Stimulated activated effector memory CD8-positive, alpha-beta T cell treated with anti-CD3 and anti-CD28 coated beads, Interleukin-12 subunit alpha, Interleukin-12 subunit beta, amount 100 ng/mL, for 72 hours (primary cell): ENCODE measurements at regions not wholly inside any gene's neighbourhood (a gene's known extent, or its start where the extent isn't known, plus 50 kb on each side); places are given as distances from the start of the nearest gene placed in this dataset.

Experiments used
- ATAC-seq: fragments of 150-1000 bp; cut with Tn5 transposase; 2 replicates; pipeline ENCODE4 v1.10.0; 2021
- DNase-seq, 2 donors: peaks; one replicate each; pipeline ENCODE4 v3.0.0; 2021 to 2022; ENCODE audit warnings: low spot score in 2 of 2
- H3K27ac Mint-ChIP-seq: one replicate; pipeline ENCODE4 v1.8.0; 2022; ENCODE audit warnings: mild to moderate bottlenecking, mixed read lengths
- H3K36me3 Mint-ChIP-seq: one replicate; pipeline ENCODE4 v1.8.0; 2022; ENCODE audit warnings: mild to moderate bottlenecking, mixed read lengths
- H3K4me1 Mint-ChIP-seq: one replicate; pipeline ENCODE4 v1.8.0; 2022; ENCODE audit warnings: mixed read lengths
- H3K4me3 Mint-ChIP-seq: one replicate; pipeline ENCODE4 v1.8.0; 2022; ENCODE audit warnings: mild to moderate bottlenecking, mixed read lengths
- H3K9me3 Mint-ChIP-seq: one replicate; pipeline ENCODE4 v1.8.0; 2022; ENCODE audit warnings: mixed read lengths

- peaks cover 8% of the 10 kb centered on the region for H3K9me3 Mint-ChIP-seq
- H3K4me1 Mint-ChIP-seq, result no peaks in the 10 kb centered on the region
- no peak overlapping the region for H3K27ac Mint-ChIP-seq
- no peaks in the 10 kb centered on the region for H3K36me3 Mint-ChIP-seq
- no peak for ATAC-seq
- no peak for DNase-seq
- no peak overlapping the region for H3K4me3 Mint-ChIP-seq
Measured at GRCh38 chr4:165678936-165679325, 194.1 kb upstream of the TLL1 start.

DNA sequence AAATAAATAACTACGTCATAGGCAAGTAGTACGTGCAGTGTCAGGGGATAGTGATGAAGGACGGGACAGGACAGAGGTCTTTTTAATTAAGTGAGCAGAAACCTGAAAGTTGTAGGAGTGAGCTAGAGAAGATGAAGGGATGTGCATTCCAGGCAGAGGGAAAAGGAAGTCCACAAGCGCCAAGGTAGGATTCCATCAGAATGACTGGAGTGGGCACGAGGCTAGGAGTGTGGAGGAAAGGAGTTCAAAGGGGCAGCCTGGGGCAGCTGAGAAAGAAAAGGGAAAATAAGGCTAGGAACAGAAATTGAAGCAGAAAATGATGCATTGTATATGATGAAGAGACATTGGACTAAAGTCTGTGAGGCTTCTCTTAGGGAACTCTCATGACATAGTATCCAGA lies 192.2 kb upstream of the TLL1 start:
- DNase-seq (no peak), ATAC-seq (no peak)
- Mint-ChIP-seq H3K36me3 (no peaks in the 10 kb centered on the region), H3K4me1 (no peaks in the 10 kb centered on the region), H3K9me3 (peaks cover 8% of the 10 kb centered on the region), H3K27ac (no peak overlapping the region), H3K4me3 (no peak overlapping the region)

DNA sequence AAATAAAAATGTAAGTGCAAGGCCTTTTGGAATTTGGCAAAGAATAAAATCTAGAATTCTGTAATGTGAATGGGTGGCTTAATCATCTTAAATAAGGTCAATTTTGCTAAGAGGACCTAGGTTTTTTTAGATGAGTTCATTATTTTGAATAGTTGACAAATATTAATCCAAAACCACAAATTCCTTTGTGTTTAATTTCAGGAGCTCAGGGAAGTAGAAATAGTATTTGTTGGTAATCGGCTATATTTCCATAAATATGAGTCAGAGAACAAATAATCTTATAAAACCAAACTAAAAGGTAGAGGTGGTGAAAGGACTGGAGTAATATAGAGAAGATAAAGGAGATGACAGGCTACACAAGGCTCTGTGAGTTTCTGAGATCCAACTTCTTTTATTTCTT lies 190.4 kb upstream of the TLL1 start:
- H3K4me1 Mint-ChIP-seq, result no peaks in the 10 kb centered on the region

DNA sequence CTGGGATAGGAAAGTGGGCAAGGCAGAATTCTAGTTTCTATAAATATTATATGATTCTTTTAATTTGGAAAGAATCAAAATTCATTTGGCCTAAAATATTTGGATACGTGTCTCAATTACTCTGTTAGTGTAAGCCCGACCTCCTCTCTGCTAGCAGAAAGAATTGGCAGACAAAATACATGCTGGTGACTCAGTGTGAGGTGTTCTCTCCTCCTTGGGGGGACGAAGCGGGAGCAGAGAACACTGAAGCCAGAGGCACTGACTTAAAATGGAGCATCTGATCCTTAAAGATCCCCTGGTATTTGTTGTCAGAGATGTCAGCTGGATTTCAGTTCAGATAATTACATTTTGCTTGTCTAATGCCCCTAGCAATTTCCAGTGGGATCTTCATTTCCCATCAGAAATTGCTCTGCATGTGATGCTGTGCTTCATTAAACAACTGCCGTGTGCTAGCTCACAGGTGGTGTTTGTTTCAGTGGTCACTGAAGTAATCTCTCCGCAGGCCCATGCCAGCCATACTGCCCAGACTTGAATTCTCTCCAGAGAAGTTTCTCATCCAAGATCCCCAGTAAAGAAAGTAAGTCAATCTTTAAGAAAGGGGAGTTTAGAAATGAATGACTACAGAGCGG lies 188.7 kb upstream of the TLL1 start:
- Mint-ChIP-seq H3K4me3 (no peak overlapping the region), H3K9me3 (peaks cover 8% of the 10 kb centered on the region), H3K27ac (no peak overlapping the region), H3K4me1 (no peaks in the 10 kb centered on the region), H3K36me3 (no peaks in the 10 kb centered on the region)
- DNase-seq, result no peak
- no peak for ATAC-seq

More for the DNA sequence above, 190.4 kb upstream of the TLL1 start:
- Mint-ChIP-seq H3K27ac (no peak overlapping the region), H3K4me3 (no peak overlapping the region), H3K36me3 (no peaks in the 10 kb centered on the region), H3K9me3 (peaks cover 8% of the 10 kb centered on the region)
- DNase-seq (no peak), ATAC-seq (no peak)

GRCh38 chr4:165686756-165687155 lies 186.3 kb upstream of the TLL1 start:
- DNase-seq (no peak), ATAC-seq (no peak)
- H3K36me3 Mint-ChIP-seq, result no peaks in the 10 kb centered on the region
- no peaks in the 10 kb centered on the region for H3K4me1 Mint-ChIP-seq
- H3K9me3 Mint-ChIP-seq, result peaks cover 4% of the 10 kb centered on the region
- no peak overlapping the region for H3K4me3 Mint-ChIP-seq
- no peak overlapping the region for H3K27ac Mint-ChIP-seq

DNA sequence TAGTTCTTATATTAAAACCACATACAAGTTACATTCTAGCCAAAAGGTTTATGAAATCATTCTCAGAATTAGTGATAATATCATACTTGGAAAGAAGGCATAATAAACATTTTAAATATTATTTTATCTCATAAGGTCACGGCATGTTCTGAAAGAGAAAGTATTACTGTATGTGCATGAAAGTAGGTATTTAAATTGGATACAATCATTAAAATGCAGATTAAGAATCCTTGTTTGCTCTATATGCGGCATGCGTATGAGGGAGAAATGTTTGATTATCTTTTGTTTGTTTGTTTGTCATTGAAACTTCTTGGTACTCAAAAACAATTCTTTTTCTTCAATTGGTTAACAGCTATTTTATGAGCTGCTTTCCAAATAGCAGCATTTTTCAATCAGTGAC lies 183.9 kb upstream of the TLL1 start:
- no peak overlapping the region for H3K27ac Mint-ChIP-seq
- no peaks in the 10 kb centered on the region for H3K9me3 Mint-ChIP-seq
- H3K4me3 Mint-ChIP-seq, result no peak overlapping the region
- ATAC-seq (no peak), DNase-seq (no peak)
- no peaks in the 10 kb centered on the region for H3K36me3 Mint-ChIP-seq
- H3K4me1 Mint-ChIP-seq, result no peaks in the 10 kb centered on the region

- Mint-ChIP-seq H3K36me3 (no peaks in the 10 kb centered on the region), H3K9me3 (peaks cover 3% of the 10 kb centered on the region), H3K27ac (no peak overlapping the region), H3K4me1 (no peaks in the 10 kb centered on the region), H3K4me3 (no peak overlapping the region)
- no peak for DNase-seq
- ATAC-seq, result no peak
Measured at GRCh38 chr4:165692082-165692481, 181.0 kb upstream of the TLL1 start.

GRCh38 chr4:165698272-165698671 lies 174.8 kb upstream of the TLL1 start:
- Mint-ChIP-seq H3K4me1 (no peaks in the 10 kb centered on the region), H3K9me3 (peaks cover 3% of the 10 kb centered on the region), H3K4me3 (no peak overlapping the region), H3K27ac (no peak overlapping the region), H3K36me3 (no peaks in the 10 kb centered on the region)
- DNase-seq, result no peak
- no peak for ATAC-seq

DNA sequence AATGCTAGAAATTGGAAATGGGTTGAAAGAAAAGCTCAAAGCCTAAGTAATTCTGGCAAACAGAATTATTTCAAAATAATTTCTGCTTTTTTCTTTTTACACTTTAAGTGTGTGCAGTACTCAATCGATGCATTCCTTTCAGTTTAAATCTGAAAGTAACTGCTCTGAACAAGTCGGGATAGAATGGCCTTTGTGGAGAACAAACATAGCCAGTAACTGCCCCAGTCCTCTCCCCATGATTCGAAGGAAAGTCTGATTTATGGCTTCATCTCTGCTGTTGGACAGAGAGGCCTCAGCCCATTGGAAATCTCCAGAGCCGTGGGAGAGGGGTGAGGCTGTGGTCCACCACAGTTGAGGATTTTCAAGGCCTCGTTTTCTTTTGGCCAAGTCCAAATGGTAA lies 174.0 kb upstream of the TLL1 start:
- ATAC-seq (no peak), DNase-seq (no peak)
- H3K4me1 Mint-ChIP-seq, result no peaks in the 10 kb centered on the region
- H3K4me3 Mint-ChIP-seq, result no peak overlapping the region
- H3K36me3 Mint-ChIP-seq, result no peaks in the 10 kb centered on the region
- H3K9me3 Mint-ChIP-seq, result peaks cover 3% of the 10 kb centered on the region
- H3K27ac Mint-ChIP-seq, result no peak overlapping the region

- peak; percentile 28 for ATAC-seq
Measured at GRCh38 chr4:165700855-165701254, 172.2 kb upstream of the TLL1 start.

DNA sequence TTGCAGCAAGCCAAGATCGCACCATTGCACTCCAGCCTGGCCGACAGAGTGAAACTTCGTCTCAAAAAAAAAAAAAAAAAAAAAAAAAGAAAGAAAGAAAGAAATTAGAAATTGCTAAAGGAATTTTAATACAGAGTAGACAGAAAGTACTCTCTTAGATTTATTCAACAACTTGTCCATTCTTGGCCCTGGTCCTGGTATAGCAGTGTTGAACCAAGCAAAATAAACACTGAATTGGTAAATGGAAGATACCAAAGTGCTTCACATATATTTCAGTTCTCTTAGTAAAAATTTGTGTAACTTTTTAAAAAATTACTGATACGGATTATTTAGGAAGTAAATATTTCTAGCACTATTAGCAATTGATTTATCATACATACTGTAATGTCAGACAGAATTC lies 165.9 kb upstream of the TLL1 start:
- Mint-ChIP-seq H3K9me3 (peaks cover 3% of the 10 kb centered on the region), H3K36me3 (no peaks in the 10 kb centered on the region), H3K27ac (no peak overlapping the region), H3K4me3 (no peak overlapping the region), H3K4me1 (no peaks in the 10 kb centered on the region)
- DNase-seq, result no peak
- no peak for ATAC-seq

More at GRCh38 chr4:165700855-165701254, 172.2 kb upstream of the TLL1 start:
- Mint-ChIP-seq H3K4me1 (no peaks in the 10 kb centered on the region), H3K4me3 (no peak overlapping the region), H3K27ac (no peak overlapping the region), H3K36me3 (no peaks in the 10 kb centered on the region), H3K9me3 (peaks cover 3% of the 10 kb centered on the region)
- DNase-seq, result no peak

DNA sequence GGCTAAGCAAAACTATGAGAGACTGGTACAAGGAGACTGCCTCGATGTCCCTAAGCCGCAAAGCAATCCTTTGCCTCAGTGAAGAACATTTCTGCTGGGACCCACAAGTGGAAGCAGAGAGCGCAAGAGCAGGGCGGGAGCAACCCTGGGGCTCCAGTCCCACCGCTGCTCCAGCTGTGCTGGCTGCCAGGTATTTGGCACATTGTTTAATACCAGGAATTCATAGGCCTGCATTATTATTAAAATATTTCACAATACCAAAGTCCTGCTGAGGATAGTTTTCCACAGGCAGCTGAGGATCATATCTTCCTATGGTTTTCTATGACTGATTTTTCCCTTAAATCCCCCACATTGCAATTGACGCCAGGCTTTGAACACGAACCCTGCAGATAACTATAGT lies 163.5 kb upstream of the TLL1 start:
- ATAC-seq (no peak), DNase-seq (no peak)
- H3K27ac Mint-ChIP-seq, result no peak overlapping the region
- peaks cover 4% of the 10 kb centered on the region for H3K9me3 Mint-ChIP-seq
- no peaks in the 10 kb centered on the region for H3K36me3 Mint-ChIP-seq
- no peak overlapping the region for H3K4me3 Mint-ChIP-seq
- no peaks in the 10 kb centered on the region for H3K4me1 Mint-ChIP-seq

DNA sequence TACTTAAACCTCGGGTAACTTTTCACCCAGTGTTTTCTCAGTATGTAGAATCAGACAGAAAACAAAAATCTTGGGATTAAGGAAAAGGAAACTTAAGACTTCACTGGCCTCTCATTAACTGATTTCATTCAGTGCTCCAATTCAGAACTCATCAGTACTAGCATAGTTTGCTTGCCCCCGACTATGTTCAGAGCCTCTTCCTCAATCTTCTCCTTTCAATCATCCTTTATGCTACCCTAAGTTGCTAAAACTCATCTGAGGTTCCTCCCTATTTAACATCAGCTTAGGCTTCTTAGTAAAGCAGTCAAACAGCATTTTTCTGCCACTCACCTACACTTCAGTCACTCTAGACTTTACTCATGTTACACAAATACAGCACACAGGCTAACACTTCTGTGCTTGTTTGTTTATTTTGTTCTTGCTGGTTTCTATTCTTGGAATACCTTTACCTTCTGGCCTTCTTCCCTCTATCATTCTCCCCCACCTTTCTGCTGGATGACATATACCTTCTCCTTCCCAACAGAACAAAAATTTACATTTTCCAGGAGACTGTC lies 163.0 kb upstream of the TLL1 start:
- H3K36me3 Mint-ChIP-seq, result no peaks in the 10 kb centered on the region
- no peak overlapping the region for H3K27ac Mint-ChIP-seq
- peaks cover 4% of the 10 kb centered on the region for H3K9me3 Mint-ChIP-seq
- no peak overlapping the region for H3K4me3 Mint-ChIP-seq
- no peaks in the 10 kb centered on the region for H3K4me1 Mint-ChIP-seq
- ATAC-seq (no peak), DNase-seq (no peak)

- Mint-ChIP-seq H3K4me3 (no peak overlapping the region), H3K27ac (no peak overlapping the region), H3K9me3 (peaks cover 4% of the 10 kb centered on the region), H3K4me1 (no peaks in the 10 kb centered on the region), H3K36me3 (no peaks in the 10 kb centered on the region)
- DNase-seq (no peak), ATAC-seq (no peak)
Measured at GRCh38 chr4:165711436-165711835, 161.6 kb upstream of the TLL1 start.

GRCh38 chr4:165711912-165712311 lies 161.1 kb upstream of the TLL1 start:
- H3K9me3 Mint-ChIP-seq, result peaks cover 4% of the 10 kb centered on the region
- H3K4me3 Mint-ChIP-seq, result no peak overlapping the region
- ATAC-seq (no peak), DNase-seq (no peak)
- H3K4me1 Mint-ChIP-seq, result no peaks in the 10 kb centered on the region
- H3K27ac Mint-ChIP-seq, result no peak overlapping the region
- no peaks in the 10 kb centered on the region for H3K36me3 Mint-ChIP-seq

DNA sequence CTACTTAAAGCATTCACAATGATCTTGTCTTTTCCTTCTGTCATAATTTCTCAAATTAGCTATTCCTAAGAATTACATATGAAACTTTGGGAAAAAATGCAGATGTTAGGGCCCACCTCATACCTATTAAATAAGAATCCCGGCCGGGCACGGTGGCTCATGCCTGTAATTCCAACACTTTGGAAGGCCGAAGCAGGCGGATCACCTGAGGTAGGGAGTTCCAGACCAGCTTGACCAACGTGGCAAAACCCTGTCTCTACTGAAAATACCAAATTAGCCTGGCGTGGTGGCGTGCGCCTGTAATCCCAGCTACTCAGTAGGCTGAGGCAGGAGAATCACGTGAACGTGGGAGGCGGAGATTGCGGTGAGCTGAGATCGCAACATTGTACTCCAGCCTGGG lies 158.4 kb upstream of the TLL1 start:
- Mint-ChIP-seq H3K9me3 (peaks cover 4% of the 10 kb centered on the region), H3K27ac (no peak overlapping the region), H3K4me3 (no peak overlapping the region), H3K4me1 (no peaks in the 10 kb centered on the region), H3K36me3 (no peaks in the 10 kb centered on the region)
- no peak for ATAC-seq
- no peak for DNase-seq

GRCh38 chr4:165715211-165715610 lies 157.8 kb upstream of the TLL1 start:
- Mint-ChIP-seq H3K9me3 (peaks cover 4% of the 10 kb centered on the region), H3K27ac (no peak overlapping the region), H3K4me3 (no peak overlapping the region), H3K4me1 (no peaks in the 10 kb centered on the region), H3K36me3 (no peaks in the 10 kb centered on the region)
- DNase-seq, result no peak
- no peak for ATAC-seq
